HG02852 (cell line): ENCODE measurements at regions not wholly inside any gene's neighbourhood (a gene's known extent, or its start where the extent isn't known, plus 50 kb on each side); places are given as distances from the start of the nearest gene placed in this dataset.
"Not testable (repeated sequence)": the region's sequence is repeated elsewhere in the genome, so short reads cannot be mapped to it uniquely, and the experiment has no call there.

Source experiments
- ATAC-seq: cut with Tn5 transposase; IDR thresholded peaks from one replicate; pipeline ENCODE4 v1.9.1; 2021; ENCODE audit warnings: mild to moderate bottlenecking, moderate library complexity; ENCODE audit not compliant: unreplicated experiment

GRCh38 chr2:21908712-21909380 lies 785.1 kb downstream of the TDRD15 start:
- not testable (repeated sequence) for ATAC-seq

- no peak for ATAC-seq
Observed at GRCh38 chr2:21910832-21911507, 787.2 kb downstream of the TDRD15 start.

- ATAC-seq = no peak
Observed at GRCh38 chr2:21912405-21912804, 788.6 kb downstream of the TDRD15 start.

- no peak for ATAC-seq
Observed at GRCh38 chr2:21915201-21915600, 791.4 kb downstream of the TDRD15 start.

- no peak for ATAC-seq
Observed at GRCh38 chr2:21916934-21917522, 793.3 kb downstream of the TDRD15 start.

- no peak for ATAC-seq
Observed at GRCh38 chr2:21920721-21921120, 797.0 kb downstream of the TDRD15 start.

GRCh38 chr2:21924640-21925285 lies 801.0 kb downstream of the TDRD15 start:
- ATAC-seq = peak; percentile 91

- ATAC-seq = no peak
Observed at GRCh38 chr2:21928292-21928691, 804.5 kb downstream of the TDRD15 start.

GRCh38 chr2:21930226-21930625 lies 806.5 kb downstream of the TDRD15 start:
- no peak for ATAC-seq

- no peak for ATAC-seq
Observed at GRCh38 chr2:21939967-21940366, 816.2 kb downstream of the TDRD15 start.

- ATAC-seq = no peak
Observed at GRCh38 chr2:21944536-21944935, 820.8 kb downstream of the TDRD15 start.

GRCh38 chr2:21945658-21946057 lies 821.9 kb downstream of the TDRD15 start:
- ATAC-seq = no peak

- no peak for ATAC-seq
Observed at GRCh38 chr2:21947046-21947445, 823.3 kb downstream of the TDRD15 start.

- no peak for ATAC-seq
Observed at GRCh38 chr2:21966139-21966538, 842.4 kb downstream of the TDRD15 start.

- no peak for ATAC-seq
Observed at GRCh38 chr2:21970971-21971370, 847.2 kb downstream of the TDRD15 start.

- ATAC-seq = no peak
Observed at GRCh38 chr2:21972586-21972985, 848.8 kb downstream of the TDRD15 start.

- no peak for ATAC-seq
Observed at GRCh38 chr2:21981127-21981526, 857.4 kb downstream of the TDRD15 start.

GRCh38 chr2:21993002-21993401 lies 869.2 kb downstream of the TDRD15 start:
- no peak for ATAC-seq

GRCh38 chr2:21996339-21996738 lies 872.6 kb downstream of the TDRD15 start:
- no peak for ATAC-seq

GRCh38 chr2:21999522-21999921 lies 875.8 kb downstream of the TDRD15 start:
- ATAC-seq = no peak

- ATAC-seq = no peak
Observed at GRCh38 chr2:22002066-22002465, 878.3 kb downstream of the TDRD15 start.

- ATAC-seq = no peak
Observed at GRCh38 chr2:22003270-22003669, 879.5 kb downstream of the TDRD15 start.
